WTC11 (cell line): ENCODE measurements at regions not wholly inside any gene's neighbourhood (a gene's known extent, or its start where the extent isn't known, plus 50 kb on each side); places are given as distances from the start of the nearest gene placed in this dataset.

Experiments
- ATAC-seq: fragments of 200-7000 bp; cut with Tn5 transposase; 2 replicates; pipeline ENCODE4 v1.10.0; 2021; ENCODE audit warnings: mild to moderate bottlenecking, moderate library complexity
- CTCF ChIA-PET: fragments of 300-600 bp; sonication (Branson Sonifier 250); formaldehyde crosslinking; loops from one replicate; lab custom pipeline; 2021; ENCODE audit warnings: antibody characterized with exemption; lab: Charles Lee
- POLR2A ChIA-PET: fragments of 350-600 bp; sonication (Branson Sonifier 250); formaldehyde crosslinking; loops from one replicate; lab custom pipeline; 2021; ENCODE audit warnings: antibody characterized with exemption; lab: Charles Lee
- DNase-seq: peaks from one replicate; pipeline ENCODE4 v3.0.0; 2021; ENCODE audit warnings: low spot score
- H3K27ac Mint-ChIP-seq: 2 replicates; pipeline ENCODE4 v1.8.0; 2021; ENCODE audit warnings: mixed read lengths
- H3K27me3 Mint-ChIP-seq: 2 replicates; pipeline ENCODE4 v1.8.0; 2021; ENCODE audit warnings: low read depth, mild to moderate bottlenecking, moderate library complexity, mixed read lengths
- H3K36me3 Mint-ChIP-seq: 2 replicates; pipeline ENCODE4 v1.8.0; 2021; ENCODE audit warnings: mixed read lengths
- H3K4me1 Mint-ChIP-seq: 2 replicates; pipeline ENCODE4 v1.8.0; 2022; ENCODE audit warnings: mixed read lengths
- H3K4me3 Mint-ChIP-seq: 2 replicates; pipeline ENCODE4 v1.8.0; 2021; ENCODE audit warnings: mild to moderate bottlenecking, moderate library complexity, mixed read lengths
- H3K9me3 Mint-ChIP-seq: 2 replicates; pipeline ENCODE4 v1.8.0; 2021; ENCODE audit warnings: mixed read lengths
- EMX1 ChIP-seq: fragments of 250-450 bp; sonication (Bioruptor Pico); IDR thresholded peaks from 2 replicates; pipeline ENCODE4 v1.8.0; 2021; ENCODE audit warnings: mild to moderate bottlenecking
- FOXP1 ChIP-seq: sonication (generic); formaldehyde crosslinking; IDR thresholded peaks from 2 replicates; pipeline ENCODE4 v1.8.0; 2022; ENCODE audit warnings: missing genetic modification reagents, mild to moderate bottlenecking, moderate library complexity, borderline replicate concordance
- GABPB1 ChIP-seq: sonication (generic); formaldehyde crosslinking; IDR thresholded peaks from 2 replicates; pipeline ENCODE4 v1.8.1; 2023; ENCODE audit warnings: mild to moderate bottlenecking, missing genetic modification reagents
- NFYB ChIP-seq: sonication (generic); formaldehyde crosslinking; conservative IDR thresholded peaks from 2 replicates; pipeline ENCODE4 v1.8.0; 2022; ENCODE audit warnings: low read depth, missing genetic modification reagents
- SP1 ChIP-seq: sonication (generic); formaldehyde crosslinking; conservative IDR thresholded peaks from 2 replicates; pipeline ENCODE4 v1.8.1; 2022; ENCODE audit warnings: missing genetic modification reagents
- TCF7 ChIP-seq: sonication (generic); formaldehyde crosslinking; IDR thresholded peaks from 2 replicates; pipeline ENCODE4 v1.8.0; 2022; ENCODE audit warnings: mild to moderate bottlenecking, low read depth, missing genetic modification reagents, moderate library complexity
- ZNF232 ChIP-seq: sonication (generic); formaldehyde crosslinking; IDR thresholded peaks from 2 replicates; pipeline ENCODE4 v1.8.0; 2022; ENCODE audit warnings: mild to moderate bottlenecking, missing genetic modification reagents
- TF ChIP-seq, protein P1 (sequence below): sonication (generic); formaldehyde crosslinking; IDR thresholded peaks from 2 replicates; pipeline ENCODE4 v1.8.1; 2023; ENCODE audit warnings: mild to moderate bottlenecking, missing genetic modification reagents, moderate library complexity
- TF ChIP-seq, protein P2 (sequence below): sonication (generic); formaldehyde crosslinking; IDR thresholded peaks from 2 replicates; pipeline ENCODE4 v1.8.1; 2023; ENCODE audit warnings: mild to moderate bottlenecking, moderate library complexity, missing genetic modification reagents
- TF ChIP-seq, protein P3 (sequence below): sonication (generic); formaldehyde crosslinking; IDR thresholded peaks from 2 replicates; pipeline ENCODE4 v1.8.0; 2022; ENCODE audit warnings: mild to moderate bottlenecking, missing genetic modification reagents
- TF ChIP-seq, protein P4 (sequence below): sonication (generic); formaldehyde crosslinking; IDR thresholded peaks from 2 replicates; pipeline ENCODE4 v1.8.1; 2022; ENCODE audit warnings: mild to moderate bottlenecking, moderate library complexity, missing genetic modification reagents
- TF ChIP-seq, protein P5 (sequence below): fragments of 200-600 bp; IDR thresholded peaks from 2 replicates; pipeline ENCODE4 v1.8.0; 2022; ENCODE audit warnings: antibody characterized with exemption
- TF ChIP-seq, protein P6 (sequence below): sonication (generic); formaldehyde crosslinking; IDR thresholded peaks from 2 replicates; pipeline ENCODE4 v1.8.1; 2022; ENCODE audit warnings: mild to moderate bottlenecking, missing genetic modification reagents, moderate library complexity, borderline replicate concordance
- TF ChIP-seq, protein P7 (sequence below): fragments of 250-450 bp; sonication (Bioruptor Pico); IDR thresholded peaks from 2 replicates; pipeline ENCODE4 v1.9.0; 2021; ENCODE audit warnings: mild to moderate bottlenecking, borderline replicate concordance

DNA sequence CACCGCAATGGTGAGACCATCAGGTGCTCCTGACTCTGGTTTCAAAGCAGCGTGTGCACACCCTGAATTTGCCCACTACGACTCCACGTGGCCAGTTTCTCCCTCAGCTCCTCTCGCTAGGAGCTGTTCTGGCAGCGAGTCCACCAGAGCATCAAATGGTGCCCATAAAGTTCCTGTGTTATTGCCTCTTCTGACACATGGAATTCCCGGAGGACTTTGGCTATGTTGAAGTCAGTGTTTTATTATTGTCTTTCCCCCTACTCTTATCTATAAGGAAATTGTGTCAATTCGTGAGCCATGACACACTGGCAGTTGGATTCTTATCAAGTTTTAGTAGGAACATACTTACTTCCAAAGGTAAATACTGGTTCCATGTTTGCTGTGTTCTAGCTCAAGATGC lies 53.9 kb upstream of the NPVF start (continued):
- TF ChIP-seq NFYB (no peak), GABPB1 (CRISPR knock-in tag) (no peak), TCF7 (CRISPR knock-in tag) (no peak), EMX1 (CRISPR knock-in tag) (no peak)
- TF ChIP-seq, protein P1, sequence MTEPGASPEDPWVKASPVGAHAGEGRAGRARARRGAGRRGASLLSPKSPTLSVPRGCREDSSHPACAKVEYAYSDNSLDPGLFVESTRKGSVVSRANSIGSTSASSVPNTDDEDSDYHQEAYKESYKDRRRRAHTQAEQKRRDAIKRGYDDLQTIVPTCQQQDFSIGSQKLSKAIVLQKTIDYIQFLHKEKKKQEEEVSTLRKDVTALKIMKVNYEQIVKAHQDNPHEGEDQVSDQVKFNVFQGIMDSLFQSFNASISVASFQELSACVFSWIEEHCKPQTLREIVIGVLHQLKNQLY, result no peak
- TF ChIP-seq, protein P2, sequence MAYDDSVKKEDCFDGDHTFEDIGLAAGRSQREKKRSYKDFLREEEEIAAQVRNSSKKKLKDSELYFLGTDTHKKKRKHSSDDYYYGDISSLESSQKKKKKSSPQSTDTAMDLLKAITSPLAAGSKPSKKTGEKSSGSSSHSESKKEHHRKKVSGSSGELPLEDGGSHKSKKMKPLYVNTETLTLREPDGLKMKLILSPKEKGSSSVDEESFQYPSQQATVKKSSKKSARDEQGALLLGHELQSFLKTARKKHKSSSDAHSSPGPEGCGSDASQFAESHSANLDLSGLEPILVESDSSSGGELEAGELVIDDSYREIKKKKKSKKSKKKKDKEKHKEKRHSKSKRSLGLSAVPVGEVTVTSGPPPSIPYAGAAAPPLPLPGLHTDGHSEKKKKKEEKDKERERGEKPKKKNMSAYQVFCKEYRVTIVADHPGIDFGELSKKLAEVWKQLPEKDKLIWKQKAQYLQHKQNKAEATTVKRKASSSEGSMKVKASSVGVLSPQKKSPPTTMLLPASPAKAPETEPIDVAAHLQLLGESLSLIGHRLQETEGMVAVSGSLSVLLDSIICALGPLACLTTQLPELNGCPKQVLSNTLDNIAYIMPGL (CRISPR knock-in tag), result no peak

DNA sequence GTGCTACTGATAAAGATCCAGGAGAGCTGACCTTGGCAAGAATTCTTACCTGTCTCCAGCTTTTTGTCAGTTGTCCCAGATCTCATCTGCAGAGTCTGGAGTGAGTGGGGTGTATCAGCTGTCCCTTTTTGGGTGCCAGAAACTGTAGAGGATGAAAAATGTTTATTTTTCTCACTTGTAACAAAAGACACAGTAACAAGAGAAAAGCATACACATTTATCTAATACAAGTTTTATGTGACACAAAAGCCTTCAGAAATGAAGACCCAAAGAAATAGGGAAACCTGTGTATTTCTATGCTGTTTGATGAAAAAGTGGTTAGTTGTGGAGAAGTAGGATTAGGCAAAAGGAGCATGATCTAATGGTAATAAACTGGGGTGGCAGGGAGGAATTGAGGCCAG lies 58.5 kb upstream of the NPVF start:
- no peak for DNase-seq
- ChIA-PET POLR2A (no interaction called here), CTCF (interaction anchor here (0.6 to 0.9 kb wide), 4 partner anchors 27 to 326 kb away, joined by 3 to 9 read pairs (median 4); no protein-coding TSS in a partner anchor)
- Mint-ChIP-seq H3K27me3 (no peaks in the 10 kb centered on the region), H3K4me3 (no peak overlapping the region), H3K9me3 (peaks cover 4% of the 10 kb centered on the region; the same call in 1 of the 2 replicates), H3K4me1 (0 out of 2 replicates have a peak, but pooled peaks cover 3% of the 10 kb centered on the region), H3K36me3 (no peaks in the 10 kb centered on the region), H3K27ac (no peak overlapping the region)
- ATAC-seq, result no peak
- TF ChIP-seq ZNF232 (CRISPR knock-in tag) (no peak), FOXP1 (CRISPR knock-in tag) (no peak), SP1 (no peak)
- TF ChIP-seq, protein P3, sequence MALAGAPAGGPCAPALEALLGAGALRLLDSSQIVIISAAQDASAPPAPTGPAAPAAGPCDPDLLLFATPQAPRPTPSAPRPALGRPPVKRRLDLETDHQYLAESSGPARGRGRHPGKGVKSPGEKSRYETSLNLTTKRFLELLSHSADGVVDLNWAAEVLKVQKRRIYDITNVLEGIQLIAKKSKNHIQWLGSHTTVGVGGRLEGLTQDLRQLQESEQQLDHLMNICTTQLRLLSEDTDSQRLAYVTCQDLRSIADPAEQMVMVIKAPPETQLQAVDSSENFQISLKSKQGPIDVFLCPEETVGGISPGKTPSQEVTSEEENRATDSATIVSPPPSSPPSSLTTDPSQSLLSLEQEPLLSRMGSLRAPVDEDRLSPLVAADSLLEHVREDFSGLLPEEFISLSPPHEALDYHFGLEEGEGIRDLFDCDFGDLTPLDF (CRISPR knock-in tag), result no peak
- TF ChIP-seq, protein P4, sequence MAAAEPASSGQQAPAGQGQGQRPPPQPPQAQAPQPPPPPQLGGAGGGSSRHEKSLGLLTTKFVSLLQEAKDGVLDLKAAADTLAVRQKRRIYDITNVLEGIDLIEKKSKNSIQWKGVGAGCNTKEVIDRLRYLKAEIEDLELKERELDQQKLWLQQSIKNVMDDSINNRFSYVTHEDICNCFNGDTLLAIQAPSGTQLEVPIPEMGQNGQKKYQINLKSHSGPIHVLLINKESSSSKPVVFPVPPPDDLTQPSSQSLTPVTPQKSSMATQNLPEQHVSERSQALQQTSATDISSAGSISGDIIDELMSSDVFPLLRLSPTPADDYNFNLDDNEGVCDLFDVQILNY (CRISPR knock-in tag), result no peak
- TF ChIP-seq, protein P5, sequence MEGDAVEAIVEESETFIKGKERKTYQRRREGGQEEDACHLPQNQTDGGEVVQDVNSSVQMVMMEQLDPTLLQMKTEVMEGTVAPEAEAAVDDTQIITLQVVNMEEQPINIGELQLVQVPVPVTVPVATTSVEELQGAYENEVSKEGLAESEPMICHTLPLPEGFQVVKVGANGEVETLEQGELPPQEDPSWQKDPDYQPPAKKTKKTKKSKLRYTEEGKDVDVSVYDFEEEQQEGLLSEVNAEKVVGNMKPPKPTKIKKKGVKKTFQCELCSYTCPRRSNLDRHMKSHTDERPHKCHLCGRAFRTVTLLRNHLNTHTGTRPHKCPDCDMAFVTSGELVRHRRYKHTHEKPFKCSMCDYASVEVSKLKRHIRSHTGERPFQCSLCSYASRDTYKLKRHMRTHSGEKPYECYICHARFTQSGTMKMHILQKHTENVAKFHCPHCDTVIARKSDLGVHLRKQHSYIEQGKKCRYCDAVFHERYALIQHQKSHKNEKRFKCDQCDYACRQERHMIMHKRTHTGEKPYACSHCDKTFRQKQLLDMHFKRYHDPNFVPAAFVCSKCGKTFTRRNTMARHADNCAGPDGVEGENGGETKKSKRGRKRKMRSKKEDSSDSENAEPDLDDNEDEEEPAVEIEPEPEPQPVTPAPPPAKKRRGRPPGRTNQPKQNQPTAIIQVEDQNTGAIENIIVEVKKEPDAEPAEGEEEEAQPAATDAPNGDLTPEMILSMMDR, result no peak
- TF ChIP-seq, protein P6, sequence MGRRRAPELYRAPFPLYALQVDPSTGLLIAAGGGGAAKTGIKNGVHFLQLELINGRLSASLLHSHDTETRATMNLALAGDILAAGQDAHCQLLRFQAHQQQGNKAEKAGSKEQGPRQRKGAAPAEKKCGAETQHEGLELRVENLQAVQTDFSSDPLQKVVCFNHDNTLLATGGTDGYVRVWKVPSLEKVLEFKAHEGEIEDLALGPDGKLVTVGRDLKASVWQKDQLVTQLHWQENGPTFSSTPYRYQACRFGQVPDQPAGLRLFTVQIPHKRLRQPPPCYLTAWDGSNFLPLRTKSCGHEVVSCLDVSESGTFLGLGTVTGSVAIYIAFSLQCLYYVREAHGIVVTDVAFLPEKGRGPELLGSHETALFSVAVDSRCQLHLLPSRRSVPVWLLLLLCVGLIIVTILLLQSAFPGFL (CRISPR knock-in tag), result no peak
- TF ChIP-seq, protein P7, sequence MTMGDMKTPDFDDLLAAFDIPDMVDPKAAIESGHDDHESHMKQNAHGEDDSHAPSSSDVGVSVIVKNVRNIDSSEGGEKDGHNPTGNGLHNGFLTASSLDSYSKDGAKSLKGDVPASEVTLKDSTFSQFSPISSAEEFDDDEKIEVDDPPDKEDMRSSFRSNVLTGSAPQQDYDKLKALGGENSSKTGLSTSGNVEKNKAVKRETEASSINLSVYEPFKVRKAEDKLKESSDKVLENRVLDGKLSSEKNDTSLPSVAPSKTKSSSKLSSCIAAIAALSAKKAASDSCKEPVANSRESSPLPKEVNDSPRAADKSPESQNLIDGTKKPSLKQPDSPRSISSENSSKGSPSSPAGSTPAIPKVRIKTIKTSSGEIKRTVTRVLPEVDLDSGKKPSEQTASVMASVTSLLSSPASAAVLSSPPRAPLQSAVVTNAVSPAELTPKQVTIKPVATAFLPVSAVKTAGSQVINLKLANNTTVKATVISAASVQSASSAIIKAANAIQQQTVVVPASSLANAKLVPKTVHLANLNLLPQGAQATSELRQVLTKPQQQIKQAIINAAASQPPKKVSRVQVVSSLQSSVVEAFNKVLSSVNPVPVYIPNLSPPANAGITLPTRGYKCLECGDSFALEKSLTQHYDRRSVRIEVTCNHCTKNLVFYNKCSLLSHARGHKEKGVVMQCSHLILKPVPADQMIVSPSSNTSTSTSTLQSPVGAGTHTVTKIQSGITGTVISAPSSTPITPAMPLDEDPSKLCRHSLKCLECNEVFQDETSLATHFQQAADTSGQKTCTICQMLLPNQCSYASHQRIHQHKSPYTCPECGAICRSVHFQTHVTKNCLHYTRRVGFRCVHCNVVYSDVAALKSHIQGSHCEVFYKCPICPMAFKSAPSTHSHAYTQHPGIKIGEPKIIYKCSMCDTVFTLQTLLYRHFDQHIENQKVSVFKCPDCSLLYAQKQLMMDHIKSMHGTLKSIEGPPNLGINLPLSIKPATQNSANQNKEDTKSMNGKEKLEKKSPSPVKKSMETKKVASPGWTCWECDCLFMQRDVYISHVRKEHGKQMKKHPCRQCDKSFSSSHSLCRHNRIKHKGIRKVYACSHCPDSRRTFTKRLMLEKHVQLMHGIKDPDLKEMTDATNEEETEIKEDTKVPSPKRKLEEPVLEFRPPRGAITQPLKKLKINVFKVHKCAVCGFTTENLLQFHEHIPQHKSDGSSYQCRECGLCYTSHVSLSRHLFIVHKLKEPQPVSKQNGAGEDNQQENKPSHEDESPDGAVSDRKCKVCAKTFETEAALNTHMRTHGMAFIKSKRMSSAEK (CRISPR knock-in tag), result no peak
